HepG2 (cell line): ENCODE measurements at regions not wholly inside any gene's neighbourhood (a gene's known extent, or its start where the extent isn't known, plus 50 kb on each side); places are given as distances from the start of the nearest gene placed in this dataset.

Source experiments
- BRCA1 ChIP-seq: sonication (generic); formaldehyde crosslinking; IDR thresholded peaks from 2 replicates; pipeline ENCODE4 v1.4.0; 2020; ENCODE audit warnings: missing genetic modification reagents
- CBX2 ChIP-seq, 2 experiments: fragments of 200-600 bp in 1 of 2; sonication (generic); formaldehyde crosslinking in 1 of 2; IDR thresholded peaks; 2 replicates each; pipeline versions ENCODE4 v1.7.0 to v1.8.1; 2018 to 2022; ENCODE audit warnings: low read depth in 2 of 2, low read length in 1 of 2, mild to moderate bottlenecking in 1 of 2, missing genetic modification reagents in 1 of 2
- CERS6 ChIP-seq: sonication (generic); formaldehyde crosslinking; IDR thresholded peaks from 2 replicates; pipeline ENCODE4 v1.5.0; 2020; ENCODE audit warnings: missing genetic modification reagents
- ETV5 ChIP-seq: IDR thresholded peaks from 2 replicates; pipeline ENCODE4 v1.6.1; 2018; ENCODE audit warnings: missing biosample characterization, missing genetic modification reagents, inconsistent platforms, borderline replicate concordance
- FOSL2 ChIP-seq: sonication (generic); formaldehyde crosslinking; IDR thresholded peaks from 2 replicates; pipeline ENCODE4 v1.4.0; 2020; ENCODE audit warnings: missing genetic modification reagents
- FOXP4 ChIP-seq: sonication (generic); formaldehyde crosslinking; IDR thresholded peaks from 2 replicates; pipeline ENCODE4 v1.4.0; 2020; ENCODE audit warnings: missing genetic modification reagents
- HINFP ChIP-seq: sonication (generic); formaldehyde crosslinking; IDR thresholded peaks from 2 replicates; pipeline ENCODE4 v1.4.0; 2020; ENCODE audit warnings: low read depth, mild to moderate bottlenecking, missing genetic modification reagents
- HOXD1 ChIP-seq: sonication (generic); formaldehyde crosslinking; IDR thresholded peaks from 2 replicates; pipeline ENCODE4 v1.5.0; 2020; ENCODE audit warnings: missing genetic modification reagents
- ISX ChIP-seq: sonication (generic); formaldehyde crosslinking; conservative IDR thresholded peaks from 2 replicates; pipeline ENCODE4 v1.5.0; 2020; ENCODE audit warnings: missing genetic modification reagents
- MYC ChIP-seq: sonication (generic); formaldehyde crosslinking; IDR thresholded peaks from 2 replicates; pipeline ENCODE4 v1.9.0; 2021; ENCODE audit warnings: missing genetic modification reagents, borderline replicate concordance
- MYPOP ChIP-seq: sonication (generic); formaldehyde crosslinking; IDR thresholded peaks from 2 replicates; pipeline ENCODE4 v1.8.1; 2023; ENCODE audit warnings: mild to moderate bottlenecking, moderate library complexity, missing genetic modification reagents
- NR0B2 ChIP-seq: sonication (generic); formaldehyde crosslinking; IDR thresholded peaks from 2 replicates; pipeline ENCODE4 v1.4.0; 2020; ENCODE audit warnings: mild to moderate bottlenecking, missing genetic modification reagents
- PREB ChIP-seq: sonication (generic); formaldehyde crosslinking; IDR thresholded peaks from 2 replicates; pipeline ENCODE4 v1.4.0; 2020; ENCODE audit warnings: missing genetic modification reagents
- RAD21 ChIP-seq: fragments of 450-650 bp; formaldehyde crosslinking; IDR thresholded peaks from 2 replicates; pipeline ENCODE4 v1.5.0; 2020; ENCODE audit warnings: mild to moderate bottlenecking
- U2AF1 ChIP-seq: fragments of 200-400 bp; formaldehyde crosslinking; optimal IDR thresholded peaks from 2 replicates; pipeline ENCODE3; 2017; ENCODE audit warnings: mild to moderate bottlenecking, low read depth, low read length
- ZBTB10 ChIP-seq: sonication (generic); formaldehyde crosslinking; IDR thresholded peaks from 2 replicates; pipeline ENCODE4 v1.4.0; 2020; ENCODE audit warnings: missing genetic modification reagents, borderline replicate concordance

GRCh38 chr1:58941471-58942289 lies 157.8 kb upstream of the JUN start (continued):
- peak; percentile 49 for TF ChIP-seq FOSL2 (CRISPR knock-in tag)
- no peak for TF ChIP-seq NR0B2 (CRISPR knock-in tag)
- no peak for TF ChIP-seq PREB (CRISPR knock-in tag)
- TF ChIP-seq CBX2 (IDR thresholded peaks at IDR 0.05; ENCODE audit: low read depth, low read length): no peak
- no peak for TF ChIP-seq CBX2 (CRISPR knock-in tag; IDR thresholded peaks at IDR 0.05; ENCODE audit: low read depth)
- no peak for TF ChIP-seq HINFP (CRISPR knock-in tag)
- no peak for TF ChIP-seq CERS6 (CRISPR knock-in tag)
- TF ChIP-seq MYC (CRISPR knock-in tag): no peak
- no peak for TF ChIP-seq RAD21
- peak; percentile 32; the same call in 1 of the 2 replicates for TF ChIP-seq ETV5
- no peak for TF ChIP-seq ISX (CRISPR knock-in tag)
- TF ChIP-seq BRCA1 (CRISPR knock-in tag): no peak
- TF ChIP-seq HOXD1 (CRISPR knock-in tag): no peak
- TF ChIP-seq U2AF1: no peak
- TF ChIP-seq MYPOP (CRISPR knock-in tag): no peak
- TF ChIP-seq FOXP4 (CRISPR knock-in tag): peak; percentile 49; the same call in 1 of the 2 replicates
- TF ChIP-seq ZBTB10 (CRISPR knock-in tag): no peak
